ENCODE measurements at regions not wholly inside any gene's neighbourhood (a gene's known extent, or its start where the extent isn't known, plus 50 kb on each side); places are given as distances from the start of the nearest gene placed in this dataset.

- TF ChIP-seq POLR2AphosphoS5 (IDR thresholded peaks at IDR 0.05; ENCODE audit: low read depth, low read length) (no peak), PAX5 (IDR thresholded peaks at IDR 0.05; ENCODE audit: insufficient read depth, low read length, severe bottlenecking) (no peak), POLR2A (IDR thresholded peaks at IDR 0.05; ENCODE audit: low read depth, low read length) (no peak), POU2F2 (IDR thresholded peaks at IDR 0.05; ENCODE audit: low read depth, low read length) (no peak), TAF1 (IDR thresholded peaks at IDR 0.05; ENCODE audit: low read depth, low read length) (no peak)
- FAIRE-seq (no peak), DNase-seq (ENCODE audit: insufficient read length, low spot score) (no peak)
Observed at GRCh38 chr6:98487612-98488011, 346.8 kb upstream of the POU3F2 start.

GRCh38 chr6:98498144-98498775 lies 336.1 kb upstream of the POU3F2 start:
- no peak for TF ChIP-seq POLR2A (IDR thresholded peaks at IDR 0.05; ENCODE audit: low read depth, low read length)
- TF ChIP-seq PAX5 (IDR thresholded peaks at IDR 0.05; ENCODE audit: insufficient read depth, low read length, severe bottlenecking), result no peak
- no peak for TF ChIP-seq POLR2AphosphoS5 (IDR thresholded peaks at IDR 0.05; ENCODE audit: low read depth, low read length)
- no peak for TF ChIP-seq TAF1 (IDR thresholded peaks at IDR 0.05; ENCODE audit: low read depth, low read length)
- TF ChIP-seq POU2F2 (IDR thresholded peaks at IDR 0.05; ENCODE audit: low read depth, low read length), result no peak
- TF ChIP-seq SPI1 (IDR thresholded peaks at IDR 0.05; ENCODE audit: low read depth, low read length), result no peak
- no peak for FAIRE-seq
- DNase-seq (ENCODE audit: insufficient read length, low spot score), result no peak

GRCh38 chr6:98498866-98499265 lies 335.5 kb upstream of the POU3F2 start:
- no peak for FAIRE-seq
- no peak for TF ChIP-seq SPI1 (IDR thresholded peaks at IDR 0.05; ENCODE audit: low read depth, low read length)
- TF ChIP-seq POU2F2 (IDR thresholded peaks at IDR 0.05; ENCODE audit: low read depth, low read length), result no peak
- TF ChIP-seq TAF1 (IDR thresholded peaks at IDR 0.05; ENCODE audit: low read depth, low read length), result no peak
- TF ChIP-seq POLR2A (IDR thresholded peaks at IDR 0.05; ENCODE audit: low read depth, low read length), result no peak
- TF ChIP-seq POLR2AphosphoS5 (IDR thresholded peaks at IDR 0.05; ENCODE audit: low read depth, low read length), result no peak
- no peak for TF ChIP-seq PAX5 (IDR thresholded peaks at IDR 0.05; ENCODE audit: insufficient read depth, low read length, severe bottlenecking)

GRCh38 chr6:98514073-98514720 lies 320.2 kb upstream of the POU3F2 start:
- no peak for FAIRE-seq
- TF ChIP-seq POU2F2 (IDR thresholded peaks at IDR 0.05; ENCODE audit: low read depth, low read length), result no peak
- no peak for TF ChIP-seq POLR2AphosphoS5 (IDR thresholded peaks at IDR 0.05; ENCODE audit: low read depth, low read length)
- TF ChIP-seq SPI1 (IDR thresholded peaks at IDR 0.05; ENCODE audit: low read depth, low read length), result no peak
- no peak for TF ChIP-seq POLR2A (IDR thresholded peaks at IDR 0.05; ENCODE audit: low read depth, low read length)
- no peak for TF ChIP-seq PAX5 (IDR thresholded peaks at IDR 0.05; ENCODE audit: insufficient read depth, low read length, severe bottlenecking)
- TF ChIP-seq TAF1 (IDR thresholded peaks at IDR 0.05; ENCODE audit: low read depth, low read length), result no peak
- no peak for DNase-seq (ENCODE audit: insufficient read length, low spot score)

More at GRCh38 chr6:98498866-98499265, 335.5 kb upstream of the POU3F2 start:
- DNase-seq (ENCODE audit: insufficient read length, low spot score), result no peak

GRCh38 chr6:98514796-98515195 lies 319.6 kb upstream of the POU3F2 start:
- TF ChIP-seq SPI1 (IDR thresholded peaks at IDR 0.05; ENCODE audit: low read depth, low read length) (no peak), PAX5 (IDR thresholded peaks at IDR 0.05; ENCODE audit: insufficient read depth, low read length, severe bottlenecking) (no peak), TAF1 (IDR thresholded peaks at IDR 0.05; ENCODE audit: low read depth, low read length) (no peak), POLR2A (IDR thresholded peaks at IDR 0.05; ENCODE audit: low read depth, low read length) (no peak), POU2F2 (IDR thresholded peaks at IDR 0.05; ENCODE audit: low read depth, low read length) (no peak)
- DNase-seq (ENCODE audit: insufficient read length, low spot score) (no peak), FAIRE-seq (no peak)

GRCh38 chr6:98516206-98516605 lies 318.2 kb upstream of the POU3F2 start:
- TF ChIP-seq SPI1 (IDR thresholded peaks at IDR 0.05; ENCODE audit: low read depth, low read length) (no peak), PAX5 (IDR thresholded peaks at IDR 0.05; ENCODE audit: insufficient read depth, low read length, severe bottlenecking) (no peak), POU2F2 (IDR thresholded peaks at IDR 0.05; ENCODE audit: low read depth, low read length) (no peak), TAF1 (IDR thresholded peaks at IDR 0.05; ENCODE audit: low read depth, low read length) (no peak), POLR2AphosphoS5 (IDR thresholded peaks at IDR 0.05; ENCODE audit: low read depth, low read length) (no peak), POLR2A (IDR thresholded peaks at IDR 0.05; ENCODE audit: low read depth, low read length) (no peak)
- DNase-seq (ENCODE audit: insufficient read length, low spot score), result no peak
- no peak for FAIRE-seq

GRCh38 chr6:98516866-98517265 lies 317.5 kb upstream of the POU3F2 start:
- DNase-seq (ENCODE audit: insufficient read length, low spot score) (no peak), FAIRE-seq (no peak)
- no peak for TF ChIP-seq POU2F2 (IDR thresholded peaks at IDR 0.05; ENCODE audit: low read depth, low read length)
- TF ChIP-seq SPI1 (IDR thresholded peaks at IDR 0.05; ENCODE audit: low read depth, low read length), result no peak
- TF ChIP-seq TAF1 (IDR thresholded peaks at IDR 0.05; ENCODE audit: low read depth, low read length), result no peak

- no peak for FAIRE-seq
- TF ChIP-seq TAF1 (IDR thresholded peaks at IDR 0.05; ENCODE audit: low read depth, low read length) (no peak), SPI1 (IDR thresholded peaks at IDR 0.05; ENCODE audit: low read depth, low read length) (no peak), PAX5 (IDR thresholded peaks at IDR 0.05; ENCODE audit: insufficient read depth, low read length, severe bottlenecking) (no peak)
- no peak for DNase-seq (ENCODE audit: insufficient read length, low spot score)
Observed at GRCh38 chr6:98525860-98526259, 308.5 kb upstream of the POU3F2 start.

GRCh38 chr6:98526465-98526864 lies 307.9 kb upstream of the POU3F2 start:
- DNase-seq (ENCODE audit: insufficient read length, low spot score) (no peak), FAIRE-seq (no peak)
- no peak for TF ChIP-seq POLR2A (IDR thresholded peaks at IDR 0.05; ENCODE audit: low read depth, low read length)
- no peak for TF ChIP-seq PAX5 (IDR thresholded peaks at IDR 0.05; ENCODE audit: insufficient read depth, low read length, severe bottlenecking)
- TF ChIP-seq TAF1 (IDR thresholded peaks at IDR 0.05; ENCODE audit: low read depth, low read length), result no peak
- TF ChIP-seq SPI1 (IDR thresholded peaks at IDR 0.05; ENCODE audit: low read depth, low read length), result no peak
- no peak for TF ChIP-seq POU2F2 (IDR thresholded peaks at IDR 0.05; ENCODE audit: low read depth, low read length)
- no peak for TF ChIP-seq POLR2AphosphoS5 (IDR thresholded peaks at IDR 0.05; ENCODE audit: low read depth, low read length)

GRCh38 chr6:98529364-98529763 lies 305.0 kb upstream of the POU3F2 start:
- FAIRE-seq, result no peak
- TF ChIP-seq TAF1 (IDR thresholded peaks at IDR 0.05; ENCODE audit: low read depth, low read length) (no peak), POLR2A (IDR thresholded peaks at IDR 0.05; ENCODE audit: low read depth, low read length) (no peak), POU2F2 (IDR thresholded peaks at IDR 0.05; ENCODE audit: low read depth, low read length) (no peak), PAX5 (IDR thresholded peaks at IDR 0.05; ENCODE audit: insufficient read depth, low read length, severe bottlenecking) (no peak), SPI1 (IDR thresholded peaks at IDR 0.05; ENCODE audit: low read depth, low read length) (no peak), POLR2AphosphoS5 (IDR thresholded peaks at IDR 0.05; ENCODE audit: low read depth, low read length) (no peak)
- DNase-seq (ENCODE audit: insufficient read length, low spot score), result no peak
